GM23248 (cell line): ENCODE measurements at regions not wholly inside any gene's neighbourhood (a gene's known extent, or its start where the extent isn't known, plus 50 kb on each side); places are given as distances from the start of the nearest gene placed in this dataset.

Experiments used
- DNase-seq: peaks from one replicate; pipeline ENCODE4 v3.0.0-alpha.2; 2015
- H2AFZ ChIP-seq: fragments of 200-600 bp; sonication (generic); 2 replicates; pipeline ENCODE4 v1.6.1; 2016; ENCODE audit warnings: antibody characterized with exemption
- H3F3A ChIP-seq: fragments of 200-600 bp; sonication (generic); 2 replicates; pipeline ENCODE4 v1.6.1; 2016; ENCODE audit warnings: mild to moderate bottlenecking, antibody characterized with exemption, mixed run types; ENCODE audit not compliant: insufficient read depth
- H3K27ac ChIP-seq: fragments of 200-600 bp; sonication (generic); 2 replicates; pipeline ENCODE4 v1.5.1; 2016; ENCODE audit warnings: mild to moderate bottlenecking
- H3K27me3 ChIP-seq: fragments of 200-600 bp; sonication (generic); replicated peaks from 2 replicates; pipeline ENCODE4 v1.6.1; 2016; ENCODE audit warnings: mild to moderate bottlenecking; ENCODE audit not compliant: insufficient read depth
- H3K36me3 ChIP-seq: fragments of 200-600 bp; sonication (generic); 2 replicates; pipeline ENCODE4 v1.6.1; 2016; ENCODE audit warnings: low read depth, mild to moderate bottlenecking
- H3K4me1 ChIP-seq: fragments of 200-600 bp; sonication (generic); 2 replicates; pipeline ENCODE4 v1.6.1; 2016; ENCODE audit warnings: mild to moderate bottlenecking; ENCODE audit not compliant: insufficient read depth
- H3K4me2 ChIP-seq: fragments of 200-600 bp; sonication (generic); one replicate; pipeline ENCODE4 v1.6.1; 2016; ENCODE audit warnings: mild to moderate bottlenecking; ENCODE audit not compliant: unreplicated experiment
- H3K4me3 ChIP-seq: fragments of 200-600 bp; sonication (generic); 2 replicates; pipeline ENCODE4 v1.5.1; 2016; ENCODE audit warnings: mild to moderate bottlenecking
- H3K79me2 ChIP-seq: fragments of 200-600 bp; sonication (generic); 2 replicates; pipeline ENCODE4 v1.6.1; 2016; ENCODE audit warnings: mild to moderate bottlenecking; ENCODE audit not compliant: insufficient read depth
- H3K9ac ChIP-seq: fragments of 200-600 bp; sonication (generic); 2 replicates; pipeline ENCODE4 v1.6.1; 2016; ENCODE audit warnings: mild to moderate bottlenecking
- H3K9me2 ChIP-seq: fragments of 200-600 bp; sonication (generic); 2 replicates; pipeline ENCODE4 v1.6.1; 2016; ENCODE audit warnings: mixed run types, mild to moderate bottlenecking, moderate library complexity; ENCODE audit not compliant: insufficient read depth
- H3K9me3 ChIP-seq: fragments of 200-600 bp; sonication (generic); one replicate; pipeline ENCODE4 v1.6.1; 2017; ENCODE audit warnings: low read depth
- H4K20me1 ChIP-seq: fragments of 200-600 bp; sonication (generic); 2 replicates; pipeline ENCODE4 v1.6.0; 2016; ENCODE audit not compliant: insufficient read depth
- EZH2 ChIP-seq: fragments of 200-600 bp; sonication (generic); IDR thresholded peaks from 2 replicates; pipeline ENCODE4 v1.6.1; 2018; ENCODE audit warnings: antibody characterized with exemption, mild to moderate bottlenecking; ENCODE audit not compliant: insufficient read depth, poor library complexity, severe bottlenecking
- EZH2phosphoT487 ChIP-seq: fragments of 200-600 bp; sonication (generic); IDR thresholded peaks from 2 replicates; pipeline ENCODE4 v1.6.1; 2018; ENCODE audit warnings: antibody characterized with exemption, moderate library complexity, mild to moderate bottlenecking, low read depth; ENCODE audit not compliant: insufficient read depth
- whole genome bisulfite sequencing, 2 experiments: methylation state at CpG; one replicate each; pipeline ENCODE4 v1.1.6; 2015 to 2017; ENCODE audit warnings: low lambda C conversion rate in 2 of 2, low coverage in 1 of 2; ENCODE audit errors: missing lambda C conversion rate in 2 of 2; 5-methylcytosine and 5-hydroxymethylcytosine counted together
- in situ Hi-C: fragments of 300-500 bp; cut with MboI; formaldehyde crosslinking; loops from 2 replicates; pipeline ENCODE4 v1.15.0; 2020

DNA sequence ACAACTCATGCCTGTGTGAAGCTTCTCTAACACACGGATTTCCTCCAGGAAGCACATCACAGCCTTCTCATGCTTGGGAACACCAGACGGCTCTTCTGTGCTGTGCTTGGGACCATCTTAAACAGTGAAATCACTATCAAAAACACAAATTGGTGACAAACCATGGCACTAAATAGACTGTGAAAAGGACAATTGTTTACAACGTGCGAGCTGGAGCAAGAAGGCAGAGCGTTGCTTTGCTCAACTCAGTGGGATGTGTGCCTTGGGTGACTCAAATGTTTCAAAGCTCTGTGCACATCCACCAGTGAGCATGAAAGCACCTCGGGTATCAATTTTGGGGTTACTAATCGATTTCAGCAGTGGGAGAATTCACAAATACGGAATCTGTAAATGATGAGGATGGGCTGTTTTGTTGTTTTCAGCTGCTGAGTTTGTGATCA lies 182.4 kb upstream of the ARL4C start:
- Histone ChIP-seq H2AFZ (peak overlapping the region; percentile 34; the same call in 1 of the 2 replicates), H3K9me3 (no peaks in the 10 kb centered on the region), H3F3A (peaks cover 44% of the 10 kb centered on the region), H3K4me2 (peak overlapping the region; percentile 74), H3K4me3 (peak overlapping the region; percentile 47), H3K27ac (peak overlapping the region; percentile 87), H3K27me3 (no peaks in the 10 kb centered on the region), H3K79me2 (no peaks in the 10 kb centered on the region), H3K9me2 (no peaks in the 10 kb centered on the region), H3K9ac (peak overlapping the region; percentile 59), H3K36me3 (no peaks in the 10 kb centered on the region), H4K20me1 (no peaks in the 10 kb centered on the region), H3K4me1 (peaks cover 48% of the 10 kb centered on the region)
- peak; percentile 81 for DNase-seq
- WGBS, 2 experiments: 12 to 14% methylated on average over 8 of the region's 8 CpGs
- TF ChIP-seq EZH2: no peak
- no peak for TF ChIP-seq EZH2phosphoT487
- in situ Hi-C loops: no loop called here

DNA sequence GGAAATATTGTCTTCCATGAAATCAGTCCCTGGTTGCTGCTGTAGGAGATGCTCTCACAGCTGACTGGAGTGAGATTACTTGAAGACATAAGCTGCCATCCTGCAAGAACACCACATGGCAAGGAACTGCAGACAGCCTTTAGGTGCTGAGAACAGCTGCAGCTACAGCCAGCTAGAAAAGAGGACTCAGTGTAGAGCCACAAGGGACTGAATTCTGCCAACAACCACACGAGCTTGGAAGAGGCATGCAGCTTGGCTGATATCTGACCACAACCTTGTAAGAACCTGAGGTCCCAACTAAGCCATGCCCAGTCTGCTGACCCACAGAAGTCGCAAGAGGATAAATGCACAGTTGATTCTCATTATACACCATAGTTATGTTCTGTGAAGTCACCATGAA lies 181.8 kb upstream of the ARL4C start:
- Histone ChIP-seq H3K4me1 (peaks cover 54% of the 10 kb centered on the region), H3K27ac (peak overlapping the region; percentile 87), H3K79me2 (no peaks in the 10 kb centered on the region), H3K9me2 (no peaks in the 10 kb centered on the region), H3F3A (peaks cover 50% of the 10 kb centered on the region), H2AFZ (no peak overlapping the region), H3K36me3 (no peaks in the 10 kb centered on the region), H4K20me1 (no peaks in the 10 kb centered on the region), H3K9me3 (no peaks in the 10 kb centered on the region), H3K4me3 (peak overlapping the region; percentile 47), H3K27me3 (no peaks in the 10 kb centered on the region), H3K4me2 (peak overlapping the region; percentile 74), H3K9ac (no peak overlapping the region)
- in situ Hi-C loops: no loop called here
- DNase-seq: peak; percentile 81
- TF ChIP-seq EZH2 (no peak), EZH2phosphoT487 (no peak)
- 7% methylated on average over 2 of the region's 2 CpGs for WGBS, 2 experiments

DNA sequence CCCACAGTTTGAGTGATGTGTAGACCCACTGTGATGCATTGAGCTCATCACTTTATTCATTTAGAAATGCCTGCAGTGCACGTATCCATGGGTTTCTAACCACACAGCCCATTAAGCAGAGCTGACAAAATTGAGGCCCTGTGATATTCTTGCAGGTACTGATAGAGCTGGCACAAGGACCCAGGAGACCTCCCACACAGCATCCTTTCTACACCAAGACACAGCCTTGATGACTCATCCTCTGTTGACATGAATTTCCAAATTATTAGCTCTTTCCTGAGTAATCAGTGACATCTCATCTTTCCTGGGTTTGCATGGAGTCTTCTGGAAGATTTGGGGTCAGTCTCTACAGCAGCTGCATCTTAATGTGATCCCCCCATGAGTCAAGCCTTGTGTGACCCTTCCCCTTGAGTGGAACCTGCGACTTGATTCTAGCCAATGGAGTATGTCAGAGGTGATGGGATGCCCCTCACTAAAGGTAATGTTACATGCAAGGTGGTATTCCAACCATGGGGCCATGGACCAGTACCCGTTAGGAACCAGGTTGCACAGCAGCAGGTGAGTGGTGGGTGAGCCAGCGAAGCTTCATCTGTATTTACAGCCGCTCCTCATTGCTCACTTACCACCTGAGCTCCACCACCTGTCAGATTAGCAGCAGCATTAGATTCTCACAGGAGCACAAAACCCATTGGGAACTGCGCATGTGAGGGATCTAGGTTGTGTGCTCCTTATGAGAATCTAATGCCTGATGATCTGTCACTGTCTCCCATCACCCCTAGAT lies 181.1 kb upstream of the ARL4C start:
- Histone ChIP-seq H3K9me2 (no peaks in the 10 kb centered on the region), H3K4me1 (peaks cover 55% of the 10 kb centered on the region), H3K36me3 (no peaks in the 10 kb centered on the region), H3K9me3 (no peaks in the 10 kb centered on the region), H3K9ac (no peak overlapping the region), H3F3A (peaks cover 54% of the 10 kb centered on the region), H3K4me3 (no peak overlapping the region), H3K79me2 (no peaks in the 10 kb centered on the region), H3K4me2 (peak overlapping the region; percentile 74), H3K27ac (peak overlapping the region; percentile 87; the same call in 1 of the 2 replicates), H4K20me1 (no peaks in the 10 kb centered on the region), H3K27me3 (no peaks in the 10 kb centered on the region), H2AFZ (no peak overlapping the region)
- WGBS, 2 experiments: 71 to 73% methylated on average over 6 of the region's 6 CpGs
- no peak for TF ChIP-seq EZH2phosphoT487
- no peak for TF ChIP-seq EZH2
- in situ Hi-C loops: no loop called here
- peak; percentile 89 for DNase-seq

DNA sequence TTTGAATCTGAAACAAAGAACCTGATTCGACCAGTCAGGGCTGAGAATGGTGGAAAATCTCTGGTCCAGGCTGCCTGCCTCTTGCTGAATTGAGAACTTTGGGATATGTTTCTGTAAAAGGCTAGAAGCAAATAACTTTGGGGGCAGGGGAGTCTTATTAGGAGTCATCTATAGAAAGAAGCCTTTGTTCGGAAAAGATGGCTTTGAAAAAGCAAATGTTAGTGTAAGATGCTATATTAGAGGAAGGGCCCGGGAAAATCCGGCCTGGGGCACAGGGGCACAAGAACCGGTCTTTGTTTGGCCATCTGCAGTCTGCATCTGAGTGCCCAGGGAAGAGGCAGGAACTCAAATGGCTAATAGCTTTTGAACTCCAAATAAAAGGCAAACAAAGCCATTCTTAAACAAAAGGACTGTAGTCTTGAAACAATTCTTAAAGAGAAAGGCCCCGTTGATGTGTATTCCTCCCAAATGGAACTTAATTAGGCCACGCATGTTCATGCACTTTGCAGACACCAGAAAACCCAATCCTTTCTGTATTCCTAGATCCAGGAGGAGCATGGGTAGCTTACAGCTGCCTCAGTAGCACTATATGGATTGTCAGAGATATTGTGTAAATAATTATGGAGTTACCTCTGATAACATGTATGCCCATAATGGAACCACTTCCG lies 180.0 kb upstream of the ARL4C start:
- Histone ChIP-seq H3K4me2 (no peak overlapping the region), H3K9me2 (no peaks in the 10 kb centered on the region), H3F3A (peaks cover 54% of the 10 kb centered on the region), H4K20me1 (no peaks in the 10 kb centered on the region), H3K4me3 (no peak overlapping the region), H3K36me3 (no peaks in the 10 kb centered on the region), H3K9me3 (no peaks in the 10 kb centered on the region), H3K27me3 (no peaks in the 10 kb centered on the region), H3K9ac (no peak overlapping the region), H3K4me1 (peaks cover 55% of the 10 kb centered on the region), H2AFZ (no peak overlapping the region), H3K27ac (no peak overlapping the region), H3K79me2 (no peaks in the 10 kb centered on the region)
- in situ Hi-C loops: no loop called here
- WGBS, 2 experiments: 93 to 98% methylated on average over 8 of the region's 8 CpGs
- DNase-seq: no peak
- TF ChIP-seq EZH2phosphoT487: no peak
- no peak for TF ChIP-seq EZH2
